GM10266 (cell line): ENCODE measurements at regions not wholly inside any gene's neighbourhood (a gene's known extent, or its start where the extent isn't known, plus 50 kb on each side); places are given as distances from the start of the nearest gene placed in this dataset.

ENCODE experiments used
- DNase-seq: peaks from one replicate; pipeline ENCODE4 v3.0.0; 2012; ENCODE audit errors: extremely low spot score
- CTCF ChIP-seq: IDR thresholded peaks from 2 replicates; pipeline ENCODE4 v1.5.1; 2012; ENCODE audit warnings: mild to moderate bottlenecking, low read depth; ENCODE audit not compliant: control insufficient read depth, insufficient read depth; ENCODE audit errors: missing control alignments

- no peak for TF ChIP-seq CTCF
- no peak for DNase-seq
Measured at GRCh38 chr20:22005535-22005934, 300.1 kb downstream of the PAX1 start.

GRCh38 chr20:22004946-22005345 lies 299.5 kb downstream of the PAX1 start:
- no peak for DNase-seq
- TF ChIP-seq CTCF: no peak

GRCh38 chr20:22003680-22004079 lies 298.2 kb downstream of the PAX1 start:
- no peak for DNase-seq
- no peak for TF ChIP-seq CTCF

GRCh38 chr20:22001886-22002285 lies 296.4 kb downstream of the PAX1 start:
- no peak for TF ChIP-seq CTCF
- no peak for DNase-seq

GRCh38 chr20:21995461-21995860 lies 290.0 kb downstream of the PAX1 start:
- TF ChIP-seq CTCF: no peak
- no peak for DNase-seq

GRCh38 chr20:21994203-21994602 lies 288.7 kb downstream of the PAX1 start:
- TF ChIP-seq CTCF: no peak
- no peak for DNase-seq

GRCh38 chr20:21982559-21982958 lies 277.1 kb downstream of the PAX1 start:
- TF ChIP-seq CTCF: no peak
- DNase-seq: no peak
